ENCODE measurements at regions not wholly inside any gene's neighbourhood (a gene's known extent, or its start where the extent isn't known, plus 50 kb on each side); places are given as distances from the start of the nearest gene placed in this dataset.

DNA sequence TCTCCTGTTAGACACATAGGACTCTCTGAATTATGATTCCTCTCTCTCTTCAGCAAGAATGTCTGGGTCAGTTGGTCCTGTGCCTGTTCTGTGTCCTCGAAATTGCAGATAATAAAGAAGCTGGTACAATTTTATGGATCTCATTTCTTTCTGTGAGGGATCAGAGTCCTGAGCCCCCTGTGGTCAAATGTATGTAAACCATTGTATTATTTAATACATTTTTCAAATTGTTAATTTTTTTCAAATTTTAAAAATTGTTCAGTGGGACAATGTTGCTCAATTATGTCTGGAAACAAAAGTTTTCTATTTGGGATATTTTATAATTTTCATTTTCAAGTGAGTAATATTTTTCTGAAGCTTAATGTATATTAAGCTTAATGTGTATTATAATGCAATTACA is 513.5 kb downstream of the CCER1 start:
- DNase-seq (ENCODE audit: insufficient read length, low spot score) (no peak), FAIRE-seq (no peak)
- TF ChIP-seq, protein P1, sequence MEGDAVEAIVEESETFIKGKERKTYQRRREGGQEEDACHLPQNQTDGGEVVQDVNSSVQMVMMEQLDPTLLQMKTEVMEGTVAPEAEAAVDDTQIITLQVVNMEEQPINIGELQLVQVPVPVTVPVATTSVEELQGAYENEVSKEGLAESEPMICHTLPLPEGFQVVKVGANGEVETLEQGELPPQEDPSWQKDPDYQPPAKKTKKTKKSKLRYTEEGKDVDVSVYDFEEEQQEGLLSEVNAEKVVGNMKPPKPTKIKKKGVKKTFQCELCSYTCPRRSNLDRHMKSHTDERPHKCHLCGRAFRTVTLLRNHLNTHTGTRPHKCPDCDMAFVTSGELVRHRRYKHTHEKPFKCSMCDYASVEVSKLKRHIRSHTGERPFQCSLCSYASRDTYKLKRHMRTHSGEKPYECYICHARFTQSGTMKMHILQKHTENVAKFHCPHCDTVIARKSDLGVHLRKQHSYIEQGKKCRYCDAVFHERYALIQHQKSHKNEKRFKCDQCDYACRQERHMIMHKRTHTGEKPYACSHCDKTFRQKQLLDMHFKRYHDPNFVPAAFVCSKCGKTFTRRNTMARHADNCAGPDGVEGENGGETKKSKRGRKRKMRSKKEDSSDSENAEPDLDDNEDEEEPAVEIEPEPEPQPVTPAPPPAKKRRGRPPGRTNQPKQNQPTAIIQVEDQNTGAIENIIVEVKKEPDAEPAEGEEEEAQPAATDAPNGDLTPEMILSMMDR (IDR thresholded peaks at IDR 0.05; ENCODE audit: insufficient read depth, missing control alignments), result no peak

DNA sequence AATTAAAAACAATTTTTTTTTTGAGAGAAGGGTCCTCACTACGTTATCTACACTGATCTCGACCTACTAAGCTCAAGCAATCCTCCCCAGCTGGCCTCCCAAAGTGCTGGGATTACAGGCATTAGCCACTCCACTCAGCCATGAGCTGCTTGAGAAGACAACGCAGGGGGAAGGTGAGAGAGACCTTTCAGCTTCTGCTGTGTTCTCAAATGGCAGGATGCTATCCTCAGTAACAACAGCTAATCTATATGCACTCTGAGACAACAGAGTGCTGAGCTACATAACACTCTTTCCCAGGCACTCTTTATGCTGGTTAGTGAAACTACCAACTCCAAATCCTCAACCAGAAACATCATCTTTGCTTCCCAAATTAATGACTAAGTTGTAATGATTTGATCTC is 526.1 kb downstream of the CCER1 start:
- FAIRE-seq, result no peak
- TF ChIP-seq, protein P1 (IDR thresholded peaks at IDR 0.05; ENCODE audit: insufficient read depth, missing control alignments), result no peak
- DNase-seq (ENCODE audit: insufficient read length, low spot score), result no peak

DNA sequence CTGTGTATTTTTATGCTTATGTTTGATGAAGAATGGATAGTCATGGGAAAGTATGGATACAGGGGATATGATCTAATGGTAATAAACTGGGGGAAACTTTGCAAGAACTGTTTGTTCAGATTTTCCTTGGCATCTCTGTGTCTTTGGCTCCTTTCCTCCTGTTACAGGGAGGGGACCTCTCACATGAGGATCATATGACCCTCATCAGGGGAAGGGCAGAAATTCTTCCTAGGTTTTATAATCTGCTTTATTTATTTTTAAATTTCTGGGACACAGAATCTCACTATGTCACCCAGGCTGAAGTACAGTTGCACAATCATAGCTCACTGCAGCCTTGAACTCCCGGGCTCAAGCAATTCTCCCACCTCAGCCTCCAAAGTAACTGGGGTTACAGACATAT is 526.5 kb downstream of the CCER1 start:
- FAIRE-seq (no peak), DNase-seq (ENCODE audit: insufficient read length, low spot score) (no peak)
- TF ChIP-seq, protein P1 (IDR thresholded peaks at IDR 0.05; ENCODE audit: insufficient read depth, missing control alignments), result no peak

DNA sequence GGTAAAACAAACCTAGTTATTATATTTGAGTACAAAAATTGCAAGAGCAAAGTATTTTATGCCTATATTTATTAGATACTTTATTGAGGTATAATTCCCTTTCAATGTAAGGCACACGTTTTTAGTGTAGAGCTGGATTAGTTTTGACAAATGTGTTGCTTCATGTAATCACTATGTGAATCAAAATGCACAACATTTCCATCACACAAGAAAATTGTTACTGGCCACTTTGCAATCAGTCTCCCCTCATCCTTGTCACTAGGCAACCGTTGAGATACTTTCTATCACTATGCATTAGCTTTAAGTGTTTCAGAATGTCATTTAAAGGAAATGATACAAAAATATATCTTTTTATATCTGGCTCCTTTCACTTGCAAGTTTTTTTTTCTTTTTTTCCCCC is 531.0 kb downstream of the CCER1 start:
- DNase-seq (ENCODE audit: insufficient read length, low spot score), result no peak
- TF ChIP-seq, protein P1 (IDR thresholded peaks at IDR 0.05; ENCODE audit: insufficient read depth, missing control alignments), result no peak
- FAIRE-seq, result peak; percentile 6

DNA sequence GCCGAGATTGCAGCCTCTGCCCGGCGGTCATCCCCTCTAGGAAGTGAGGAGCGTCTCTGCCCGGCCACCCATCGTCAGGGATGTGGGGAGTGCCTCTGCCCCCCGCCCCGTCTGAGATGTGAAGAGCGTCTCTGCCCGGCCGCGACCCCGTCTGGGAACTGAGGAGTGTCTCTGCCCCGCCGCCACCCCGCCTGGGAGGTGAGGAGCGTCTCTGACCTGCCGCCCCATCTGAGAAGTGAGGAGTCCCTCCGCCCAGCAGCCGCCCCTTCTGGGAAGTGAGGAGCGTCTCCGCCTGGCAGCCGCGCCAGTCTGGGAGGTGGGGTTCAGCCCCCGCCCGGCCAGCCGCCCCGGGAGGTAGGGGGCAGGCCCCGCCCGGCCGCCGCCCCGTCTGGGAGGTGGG is 544.0 kb downstream of the CCER1 start:
- TF ChIP-seq, protein P1 (IDR thresholded peaks at IDR 0.05; ENCODE audit: insufficient read depth, missing control alignments), result no peak
- FAIRE-seq, result no peak
- DNase-seq (ENCODE audit: insufficient read length, low spot score), result no peak

DNA sequence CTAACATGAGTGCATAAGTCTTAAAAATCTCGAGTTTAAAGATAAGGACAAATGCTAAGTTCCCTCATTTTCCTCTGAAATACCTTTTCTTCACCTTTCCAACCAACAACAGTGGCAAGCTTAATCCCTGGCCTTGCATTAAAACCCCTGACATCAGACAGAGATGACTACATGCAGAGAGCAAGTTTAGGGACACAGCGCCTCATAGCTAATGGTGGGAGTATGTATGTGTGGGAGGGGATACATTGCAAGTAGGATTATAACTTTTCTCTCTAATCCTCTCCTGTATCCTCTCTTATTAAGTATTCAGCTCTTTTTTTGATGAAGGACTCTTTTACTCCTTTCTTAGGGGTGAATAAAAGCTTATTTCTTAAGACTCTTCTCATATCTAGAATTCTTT is 547.1 kb downstream of the CCER1 start:
- DNase-seq (ENCODE audit: insufficient read length, low spot score) (no peak), FAIRE-seq (peak; percentile 79)
- TF ChIP-seq, protein P1 (IDR thresholded peaks at IDR 0.05; ENCODE audit: insufficient read depth, missing control alignments), result peak; percentile 32

DNA sequence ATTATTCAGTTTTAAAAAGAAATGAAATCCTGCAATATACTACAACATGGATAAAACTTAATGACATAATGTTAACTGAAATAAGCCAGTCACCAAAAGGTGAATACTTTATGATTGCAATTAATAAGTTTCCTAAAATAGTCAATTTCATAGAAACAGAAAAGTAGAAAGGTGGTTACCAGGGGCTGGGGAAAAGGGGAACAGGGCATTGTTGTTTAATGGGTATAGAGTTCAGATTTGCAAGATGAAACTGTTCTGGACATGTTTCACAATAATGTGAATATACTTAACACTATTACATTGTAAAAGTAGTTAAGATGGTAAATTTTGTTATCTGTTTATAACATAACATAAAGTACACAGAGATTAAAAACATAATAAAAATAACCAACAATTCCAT is 550.9 kb downstream of the CCER1 start:
- TF ChIP-seq, protein P1 (IDR thresholded peaks at IDR 0.05; ENCODE audit: insufficient read depth, missing control alignments), result no peak
- peak; percentile 68 for FAIRE-seq

More for the DNA sequence above, 550.9 kb downstream of the CCER1 start:
- DNase-seq (ENCODE audit: insufficient read length, low spot score), result no peak

Data from D721Med (cell line).